Uterus (tissue), 2 donors: ENCODE measurements at regions not wholly inside any gene's neighbourhood (a gene's known extent, or its start where the extent isn't known, plus 50 kb on each side); places are given as distances from the start of the nearest gene placed in this dataset.

Experiments
- CTCF ChIP-seq, 4 experiments: fragments of 200-600 bp in 2 of 4; fragments of 450-650 bp in 2 of 4; sonication (generic) in 2 of 4; IDR thresholded peaks; one replicate each; pipeline ENCODE4 v1.5.1; 2016 to 2019; ENCODE audit warnings: antibody characterized with exemption in 4 of 4, mild to moderate bottlenecking in 2 of 4, moderate library complexity in 1 of 4
- POLR2A ChIP-seq, 2 donors: fragments of 450-650 bp; IDR thresholded peaks; one replicate each; pipeline ENCODE4 v1.6.1; 2016; ENCODE audit warnings: antibody characterized with exemption in 2 of 2, mild to moderate bottlenecking in 1 of 2, moderate library complexity in 1 of 2

- TF ChIP-seq CTCF (IDR thresholded peaks at IDR 0.05), result no peak
- TF ChIP-seq POLR2A (IDR thresholded peaks at IDR 0.05), result no peak
These were observed 145.6 kb upstream of the RBPJ start for GRCh38 chr4:26175006-26175786.
